Superior temporal gyrus (tissue), 1 donor: ENCODE measurements at regions not wholly inside any gene's neighbourhood (a gene's known extent, or its start where the extent isn't known, plus 50 kb on each side); places are given as distances from the start of the nearest gene placed in this dataset.
"Not testable (repeated sequence)": the region's sequence is repeated elsewhere in the genome, so short reads cannot be mapped to it uniquely, and the experiment has no call there.

Experiments
- DNase-seq: peaks from one replicate; pipeline ENCODE4 v3.0.0-alpha.2; 2016; ENCODE audit errors: extremely low spot score

DNA sequence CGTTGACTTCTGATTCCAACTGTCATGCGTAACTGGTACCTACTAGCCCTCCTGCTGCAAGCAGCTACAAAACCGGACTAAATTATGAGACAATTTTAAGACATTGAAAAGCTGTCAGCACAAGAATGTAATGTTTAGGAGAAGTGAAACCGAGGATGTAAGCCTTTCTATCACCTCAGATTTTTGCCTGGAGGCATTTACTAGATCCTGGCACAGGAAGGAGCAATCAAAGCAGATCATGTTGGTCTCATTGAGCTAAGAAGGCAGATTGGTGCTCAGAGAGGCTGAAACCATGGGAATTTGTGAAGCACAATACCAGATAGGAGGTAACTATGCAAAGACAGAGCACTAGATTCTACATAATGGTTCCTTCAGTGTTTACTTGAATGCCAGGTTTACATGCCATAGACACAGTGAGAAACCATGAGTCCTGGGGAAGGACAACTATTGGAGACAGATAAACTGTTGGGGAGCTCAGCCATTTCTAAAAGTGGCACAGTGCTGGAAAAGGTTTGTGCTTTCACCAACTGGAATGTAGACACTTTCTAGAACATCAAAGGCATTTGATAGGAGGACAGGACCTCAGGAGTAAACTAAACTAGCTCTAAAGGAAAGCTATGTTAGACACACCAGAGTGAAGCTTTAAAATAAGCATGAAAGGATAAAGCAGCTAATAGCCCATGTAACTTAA is 179.4 kb downstream of the LYPLAL1 start:
- no peak for DNase-seq

DNA sequence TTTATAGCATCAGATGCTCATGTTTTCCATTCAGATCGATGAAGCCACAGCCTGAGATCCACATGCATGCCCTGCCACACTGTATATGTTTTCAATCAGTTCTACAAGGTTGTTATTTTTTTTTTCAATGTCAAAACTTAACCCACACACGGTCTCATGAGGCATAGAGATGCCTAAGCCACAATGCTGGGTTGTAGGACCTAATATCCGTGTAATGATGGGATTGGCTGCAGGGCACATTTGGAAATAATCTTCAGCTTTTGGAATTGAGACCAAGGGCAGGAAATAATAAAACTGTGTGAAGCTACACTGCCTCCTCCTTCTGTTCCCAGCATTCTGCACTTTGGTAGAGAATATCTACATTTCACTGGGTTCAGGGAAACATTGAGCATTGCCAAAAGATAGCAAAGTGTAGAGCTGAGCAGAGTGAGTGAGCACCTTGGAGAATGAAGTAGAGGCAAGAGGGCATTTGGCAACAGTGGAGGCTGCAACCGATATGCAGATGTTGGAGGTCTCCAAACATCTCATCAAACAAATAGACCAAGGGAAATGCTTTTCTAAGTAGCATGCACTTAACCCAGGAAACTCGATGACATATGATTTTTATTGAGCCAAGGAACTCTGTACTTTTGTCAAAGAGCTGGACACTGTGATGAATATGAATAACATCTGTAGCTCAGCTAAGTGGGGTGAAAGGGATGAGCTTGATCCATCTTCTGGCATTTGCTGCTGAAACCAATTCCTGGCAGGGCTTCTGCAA is 176.7 kb downstream of the LYPLAL1 start:
- DNase-seq, result no peak

DNA sequence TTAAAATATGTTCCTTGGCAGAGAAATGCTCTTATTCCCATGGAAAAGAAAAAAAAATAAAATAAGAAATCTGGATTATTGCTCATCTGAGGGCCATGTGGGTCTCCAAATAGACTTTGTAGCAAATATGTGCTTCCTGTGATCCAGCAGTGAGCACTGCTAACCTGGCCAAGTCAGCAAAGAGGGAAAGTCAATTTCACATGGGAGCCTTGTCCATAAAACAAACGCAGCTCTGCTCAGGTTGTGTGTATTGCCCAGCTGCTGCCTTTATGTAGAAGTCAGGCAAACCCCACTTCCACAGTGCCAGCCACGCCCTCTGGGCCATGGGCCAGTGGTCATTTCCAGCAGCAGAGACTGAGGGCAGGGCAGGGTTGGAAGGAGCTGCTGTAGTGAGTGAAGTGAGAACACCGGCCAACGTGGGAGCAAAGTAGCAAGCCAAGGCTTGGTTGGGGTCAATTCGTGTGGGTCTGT is 174.3 kb downstream of the LYPLAL1 start:
- no peak for DNase-seq

DNA sequence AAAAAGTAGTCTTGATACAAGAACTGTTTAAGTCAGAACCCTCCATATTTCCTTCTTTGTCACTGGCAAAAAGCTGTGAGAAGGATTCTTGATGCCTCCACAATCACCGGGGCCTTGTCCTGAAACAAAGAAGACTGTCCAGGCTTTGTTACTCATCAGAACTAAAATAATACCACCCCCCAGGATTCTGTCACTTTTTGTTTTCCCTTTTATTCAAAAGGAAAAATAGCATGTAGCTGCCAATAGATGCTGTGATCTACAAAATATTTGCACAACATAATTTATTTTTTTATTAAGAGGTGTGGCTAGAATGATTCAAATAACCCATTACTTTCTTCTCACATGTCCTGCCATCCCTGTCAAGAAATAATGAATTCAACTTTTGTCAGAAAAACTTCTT is 173.7 kb downstream of the LYPLAL1 start:
- DNase-seq, result no peak

DNA sequence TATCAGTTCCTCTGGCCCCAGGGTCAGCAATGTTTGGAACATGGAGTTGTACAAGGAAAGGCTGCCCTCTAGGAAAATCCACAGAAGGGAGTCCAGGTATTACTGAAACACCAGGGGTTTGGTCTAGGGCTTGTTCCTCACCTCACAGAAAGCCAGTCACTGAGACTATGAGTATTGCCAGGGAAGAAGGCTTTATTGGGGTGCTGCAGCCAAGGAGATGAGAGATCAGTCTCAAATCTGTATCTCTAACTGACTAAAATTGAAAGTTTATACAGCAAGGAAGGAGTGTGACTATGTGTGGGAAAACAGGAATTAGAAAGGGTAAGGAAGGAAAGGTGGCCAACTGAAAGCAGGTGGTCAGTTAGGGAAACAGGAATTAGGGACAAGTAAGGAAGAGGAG is 172.3 kb downstream of the LYPLAL1 start:
- no peak for DNase-seq

DNA sequence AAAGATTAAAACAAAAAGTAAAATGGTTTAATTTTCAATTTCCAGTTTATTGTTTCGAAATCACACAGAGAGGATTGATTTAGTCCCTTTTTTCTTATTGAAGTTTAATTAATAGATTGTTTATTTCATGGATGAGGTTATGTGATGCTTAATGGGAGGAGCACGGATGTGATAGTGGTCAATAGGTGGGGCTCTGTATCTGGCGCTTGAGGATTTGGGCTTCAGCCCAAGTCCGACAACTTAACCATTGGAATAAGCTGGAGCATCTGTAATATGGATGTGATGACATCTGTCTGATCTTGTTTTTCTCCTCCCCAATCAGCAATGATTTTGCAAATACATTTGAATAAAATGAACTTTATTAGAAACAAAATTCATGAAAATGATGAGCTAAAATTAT is 169.2 kb downstream of the LYPLAL1 start:
- DNase-seq, result no peak

DNA sequence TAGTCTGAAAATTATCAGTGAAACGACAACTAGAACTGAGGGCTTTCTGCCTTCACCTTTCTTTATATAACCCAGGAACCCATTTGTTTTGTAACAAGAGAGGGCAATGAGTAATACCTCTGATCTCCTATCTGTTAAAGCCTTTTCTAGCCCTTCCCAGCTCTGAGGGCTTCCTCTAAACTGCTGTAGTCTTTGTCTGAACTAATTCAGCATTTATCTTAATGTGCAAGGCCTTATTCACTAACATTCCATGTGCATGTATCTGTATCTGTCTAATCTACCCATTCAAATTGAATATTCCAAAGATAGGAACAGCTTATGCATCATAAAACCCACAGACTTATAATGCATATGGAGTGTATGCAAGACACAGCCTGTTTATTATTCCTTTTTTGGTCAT is 167.1 kb downstream of the LYPLAL1 start:
- DNase-seq, result no peak

DNA sequence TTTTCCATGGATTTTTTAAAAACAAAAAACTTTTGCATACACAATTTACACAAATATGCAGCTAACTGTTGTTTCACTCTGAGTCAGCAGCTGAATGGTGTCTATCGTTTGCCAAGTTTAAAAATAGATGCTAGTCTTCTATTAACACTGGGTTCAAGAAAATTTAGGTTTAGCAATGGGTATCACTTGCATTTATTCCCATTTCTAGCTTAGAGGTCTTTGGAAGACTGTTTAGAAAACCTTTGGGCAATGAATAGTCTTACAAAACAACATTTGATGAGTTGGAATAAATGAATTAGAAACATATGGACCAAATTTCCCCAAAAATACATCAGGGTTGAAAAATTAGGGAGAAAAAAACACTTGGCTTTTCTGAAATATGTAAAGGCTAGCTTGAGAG is 165.8 kb downstream of the LYPLAL1 start:
- no peak for DNase-seq

DNA sequence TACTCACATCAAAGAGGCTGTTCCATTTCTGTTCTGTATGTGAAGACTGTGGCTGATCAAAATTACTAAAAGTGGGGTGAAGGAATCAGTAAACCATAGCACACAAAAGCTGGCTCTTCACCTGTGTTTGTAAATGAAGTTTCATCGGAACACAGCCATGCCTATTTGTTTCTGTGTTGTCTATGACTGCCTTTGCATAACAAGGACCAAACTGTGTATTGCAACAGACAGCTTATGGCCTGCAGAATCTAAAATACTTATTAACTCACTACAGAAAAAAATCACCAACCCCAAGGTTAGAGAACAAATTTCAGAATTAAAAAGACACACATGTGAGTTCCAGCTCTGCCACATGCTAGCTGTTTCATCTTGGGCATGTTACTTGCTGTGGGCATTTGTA is 163.9 kb downstream of the LYPLAL1 start:
- DNase-seq, result no peak

DNA sequence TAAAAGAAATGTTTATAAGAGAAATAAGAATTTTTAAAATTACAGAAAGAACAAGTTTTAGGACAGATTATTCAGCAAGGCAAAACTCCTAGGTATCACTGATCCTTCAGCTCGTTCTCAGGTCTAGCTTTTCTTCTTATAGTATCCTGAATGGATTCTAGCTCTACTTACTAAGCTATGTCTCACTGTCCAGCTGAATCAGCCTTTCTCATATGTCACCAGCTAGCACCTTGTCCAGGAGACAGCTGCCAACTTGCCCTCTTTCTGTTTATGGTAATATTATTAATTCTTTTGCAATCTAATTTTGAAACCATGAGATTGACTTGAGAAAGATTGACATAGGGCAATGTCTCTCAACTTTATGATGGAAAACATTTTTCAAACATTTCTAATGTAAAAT is 159.9 kb downstream of the LYPLAL1 start:
- no peak for DNase-seq

DNA sequence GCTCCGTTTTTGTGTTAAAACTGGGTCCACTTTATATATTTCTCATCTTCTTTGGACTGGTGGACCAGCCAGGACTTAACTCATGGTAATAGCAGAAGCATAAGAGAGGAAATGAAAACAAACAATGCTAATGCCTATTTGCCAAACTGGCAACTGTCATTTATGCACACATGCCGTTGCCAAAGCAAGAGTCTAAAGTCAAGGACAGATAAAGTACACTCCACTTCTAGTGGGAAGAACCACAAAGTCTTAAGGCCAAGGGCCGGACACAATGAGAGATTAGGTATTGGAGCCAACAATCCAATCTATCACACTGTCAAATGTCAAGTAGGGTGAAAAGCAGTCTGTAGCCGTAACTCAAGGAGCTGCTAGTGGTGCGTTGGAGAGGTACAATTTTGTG is 157.7 kb downstream of the LYPLAL1 start:
- DNase-seq, result no peak

DNA sequence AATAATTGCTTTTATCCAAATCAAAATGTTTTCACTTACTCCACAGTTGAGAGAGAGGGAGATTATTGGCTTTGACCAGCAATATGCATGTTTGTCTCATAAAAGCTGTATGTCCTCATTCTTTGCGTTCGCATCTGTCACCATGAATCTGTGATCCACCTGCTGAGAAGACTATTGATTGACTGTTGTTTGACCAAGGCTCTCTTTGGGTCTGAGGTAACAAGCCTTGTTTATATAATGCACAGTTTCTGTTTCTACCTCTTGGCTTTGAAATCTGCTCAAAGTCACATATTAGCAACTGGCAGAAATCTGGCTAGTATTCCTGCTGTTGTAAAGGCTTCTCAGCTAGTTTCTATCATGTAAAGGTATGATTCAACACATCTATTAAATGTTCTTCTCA is 157.0 kb downstream of the LYPLAL1 start:
- no peak for DNase-seq

DNA sequence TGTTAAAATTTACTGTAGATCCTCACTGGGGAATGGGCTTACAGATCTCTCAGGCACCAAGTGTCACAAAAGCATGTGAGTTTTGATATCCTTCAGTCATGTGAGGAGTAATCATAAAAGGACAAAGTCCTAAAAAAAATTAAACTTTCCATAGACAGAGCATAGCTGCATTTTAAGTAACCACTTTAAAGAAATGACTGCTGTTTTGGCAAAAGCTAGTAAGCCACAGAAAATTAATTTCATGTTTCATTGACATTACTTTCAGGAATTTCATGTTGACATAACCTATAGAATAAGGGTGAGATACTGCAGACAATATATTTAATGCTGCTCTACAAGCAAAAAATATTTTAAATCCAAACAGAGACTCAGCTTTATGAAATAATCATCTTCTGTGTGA is 156.3 kb downstream of the LYPLAL1 start:
- DNase-seq, result no peak

DNA sequence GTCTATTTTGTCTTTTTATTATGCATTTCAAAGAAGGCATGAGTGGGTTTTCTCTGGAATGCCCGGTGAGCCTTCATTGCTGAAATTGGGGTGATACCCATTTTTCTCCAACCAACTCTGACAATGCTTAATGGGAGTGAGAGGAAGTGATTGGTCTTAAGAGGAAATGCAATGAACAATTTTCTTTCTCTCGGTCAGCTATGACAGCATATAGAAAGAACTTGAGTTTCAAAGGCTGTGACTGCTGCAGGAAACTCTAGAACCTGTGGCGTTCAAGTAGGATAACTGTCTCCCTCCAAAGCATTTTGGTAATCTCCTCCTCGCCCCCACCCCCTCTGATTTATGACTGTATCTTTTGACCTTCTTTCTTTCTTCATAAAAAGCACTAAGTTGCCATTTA is 155.9 kb downstream of the LYPLAL1 start:
- no peak for DNase-seq

DNA sequence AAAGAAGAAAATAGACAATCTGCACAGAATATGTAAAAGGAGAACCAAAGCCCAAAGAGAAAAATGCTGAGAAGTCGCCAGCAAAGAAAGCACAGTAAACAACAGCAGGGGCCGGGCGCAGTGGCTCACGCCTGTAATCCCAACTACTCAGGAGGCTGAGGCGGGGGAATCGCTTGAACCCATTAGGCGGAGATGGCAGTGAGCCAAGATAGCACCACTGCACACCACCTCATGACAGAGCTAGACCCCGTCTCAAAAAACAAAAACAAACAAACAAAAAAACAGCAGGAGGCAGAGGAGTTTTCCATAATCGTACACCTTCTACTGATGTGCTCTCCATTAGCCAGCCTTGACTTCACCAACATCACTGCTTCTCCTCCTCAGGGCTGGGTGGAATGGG is 153.2 kb downstream of the LYPLAL1 start:
- DNase-seq, result no peak

DNA sequence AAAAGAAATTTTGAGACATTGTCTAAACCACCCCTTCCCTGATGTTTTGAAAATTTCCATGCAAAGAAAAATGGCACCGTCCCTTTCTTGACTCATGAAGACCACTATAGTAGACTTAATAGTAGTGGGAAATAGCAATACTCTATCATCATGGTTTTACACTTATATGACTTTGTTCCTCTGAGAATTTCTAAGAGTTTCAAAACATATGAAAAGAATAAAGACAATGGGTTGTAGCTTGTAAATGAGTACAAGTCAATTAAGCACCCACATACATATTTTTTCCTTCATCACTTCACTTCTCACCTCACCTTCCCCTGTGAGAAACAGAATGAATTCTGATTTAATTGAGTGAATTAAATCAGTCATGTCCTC is 151.7 kb downstream of the LYPLAL1 start:
- no peak for DNase-seq

DNA sequence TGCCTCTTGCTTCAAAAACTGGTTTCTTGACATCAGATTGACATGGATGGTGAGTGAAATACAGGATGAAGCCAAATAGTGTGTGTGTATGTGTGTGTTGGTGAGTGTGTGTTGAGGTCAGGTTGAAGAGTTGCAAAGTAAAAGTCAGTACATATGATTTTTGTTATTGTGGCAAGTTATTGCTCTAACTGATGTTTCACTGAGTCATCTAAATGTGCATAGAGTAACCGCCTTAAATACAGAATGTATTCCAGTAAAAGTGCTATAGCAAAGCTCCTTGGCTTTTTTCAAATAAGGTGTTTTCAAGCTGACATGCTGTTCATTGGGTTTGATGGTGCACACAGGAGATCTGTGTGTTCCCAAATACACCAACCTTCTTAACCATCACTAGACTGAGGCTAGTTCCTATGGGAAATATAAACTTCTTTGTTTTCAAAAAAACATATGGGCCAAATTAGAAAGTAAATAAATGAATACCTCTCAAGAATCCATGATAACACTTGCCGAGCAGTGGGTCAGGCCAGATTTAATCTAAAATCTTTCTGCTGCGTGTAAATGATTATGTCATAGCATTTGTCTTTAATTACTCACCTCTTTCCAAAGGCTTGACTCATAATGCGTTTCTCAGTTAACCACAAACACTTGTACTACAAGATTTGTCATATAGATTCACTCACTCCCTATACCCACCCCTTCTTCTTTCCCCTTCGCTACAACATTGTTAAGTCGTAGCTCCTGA is 151.1 kb downstream of the LYPLAL1 start:
- no peak for DNase-seq

DNA sequence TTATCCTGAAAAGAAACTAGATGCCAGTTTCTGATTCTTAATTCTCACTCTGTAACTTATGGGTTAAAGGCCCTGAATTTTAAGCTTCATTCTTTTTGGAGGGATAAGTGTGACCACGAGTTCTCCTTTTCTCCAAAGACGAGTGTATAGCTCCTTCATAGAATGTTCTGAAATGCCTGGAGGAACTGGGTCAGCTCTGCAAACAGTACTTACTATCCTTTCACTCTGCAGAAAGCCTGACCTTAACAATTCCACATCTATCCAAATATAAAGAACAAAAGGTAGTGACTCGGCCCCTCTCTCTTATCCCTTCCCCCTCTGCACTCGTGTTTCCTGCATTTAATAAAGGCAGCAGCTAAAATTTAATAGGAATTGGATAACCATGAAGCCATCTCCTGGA is 150.5 kb downstream of the LYPLAL1 start:
- DNase-seq, result peak; percentile 20

DNA sequence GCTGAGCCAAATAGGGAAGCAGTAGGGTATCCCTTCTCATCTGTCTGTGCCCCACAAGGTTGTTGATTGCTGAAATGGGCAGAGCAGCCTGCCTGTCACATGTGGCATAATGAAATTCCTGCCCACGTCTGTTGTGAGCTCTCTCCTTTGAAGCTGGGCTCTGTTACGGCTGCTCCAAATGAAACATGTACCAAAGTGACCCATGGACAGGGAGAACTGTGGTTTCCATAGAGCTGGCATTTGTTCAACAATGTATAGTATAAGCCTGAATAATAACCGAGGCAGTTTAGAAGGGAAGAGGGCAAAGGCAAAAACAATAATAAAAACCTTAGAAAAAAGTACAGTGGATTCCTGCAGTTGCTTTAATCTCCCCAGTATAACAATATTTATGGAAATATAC is 149.7 kb downstream of the LYPLAL1 start:
- no peak for DNase-seq

DNA sequence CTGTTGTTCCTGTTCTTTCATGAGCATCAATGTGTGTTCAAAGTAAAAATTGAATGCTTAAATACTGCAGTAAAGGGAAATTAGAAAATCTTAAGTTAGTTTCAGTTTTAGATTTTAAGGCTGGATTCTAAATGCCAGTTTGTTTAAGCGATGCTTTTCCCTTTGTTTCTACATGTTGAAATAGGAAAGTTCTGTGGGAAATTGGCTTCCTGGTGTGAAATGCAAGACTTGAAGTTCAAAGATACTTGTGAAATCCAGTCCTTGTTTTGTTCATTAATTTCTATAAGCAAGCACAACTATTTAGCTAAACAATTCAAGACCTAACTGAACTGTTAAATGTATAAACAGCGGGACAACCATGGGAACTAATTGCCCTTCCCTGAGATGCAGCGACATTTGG is 149.1 kb downstream of the LYPLAL1 start:
- peak; percentile 36 for DNase-seq

DNA sequence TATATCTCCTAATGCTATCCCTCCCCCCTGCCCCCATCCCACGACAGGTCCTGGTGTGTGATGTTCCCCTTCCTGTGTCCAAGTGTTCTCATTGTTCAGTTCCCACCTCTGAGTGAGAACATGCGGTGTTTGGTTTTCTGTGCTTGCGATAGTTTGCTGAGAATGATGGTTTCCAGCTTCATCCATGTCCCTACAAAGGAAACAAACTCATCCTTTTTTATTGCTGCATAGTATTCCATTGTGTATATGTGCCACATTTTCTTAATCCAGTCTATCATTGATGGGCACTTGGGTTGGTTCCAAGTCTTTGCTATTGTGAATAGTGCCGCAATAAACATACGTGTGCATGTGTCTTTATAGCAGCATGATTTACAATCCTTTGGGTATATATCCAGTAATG is 146.9 kb downstream of the LYPLAL1 start:
- not testable (repeated sequence) for DNase-seq

DNA sequence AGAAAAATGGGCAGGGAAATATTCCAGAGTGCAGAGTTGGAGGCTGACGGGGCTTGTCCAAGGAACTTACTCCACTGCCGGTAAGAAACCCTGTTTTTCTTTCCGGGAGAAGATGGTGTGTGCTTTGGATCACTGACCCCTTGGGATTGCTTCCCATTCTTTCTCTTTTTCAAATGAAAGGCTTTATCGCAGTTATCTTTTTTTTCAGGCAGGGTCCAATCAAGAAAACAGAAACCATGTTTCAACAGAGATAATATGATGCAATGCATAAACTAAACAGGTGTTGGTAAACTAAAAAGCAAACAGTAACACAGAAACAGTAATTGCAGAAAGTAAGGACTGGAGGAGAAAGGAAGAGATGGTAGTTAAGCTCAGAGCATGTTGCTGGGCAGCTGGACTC is 145.1 kb downstream of the LYPLAL1 start:
- DNase-seq, result no peak
